Left lobe of liver (tissue), 2 donors: ENCODE measurements at regions not wholly inside any gene's neighbourhood (a gene's known extent, or its start where the extent isn't known, plus 50 kb on each side); places are given as distances from the start of the nearest gene placed in this dataset.

Experiments used
- ATAC-seq: fragments of 200-7000 bp; cut with Tn5 transposase; one replicate; pipeline ENCODE4 v1.9.1; 2020; ENCODE audit warnings: mild to moderate bottlenecking, moderate library complexity
- DNase-seq: peaks from one replicate; pipeline ENCODE4 v3.0.0-alpha.2; 2020; ENCODE audit warnings: low spot score
- donor health status: DM: no; HTN: no; CAD: no; lungs with moderate emphysema.
- donor health status: DM: no; HTN: yes; CAD: no.

DNA sequence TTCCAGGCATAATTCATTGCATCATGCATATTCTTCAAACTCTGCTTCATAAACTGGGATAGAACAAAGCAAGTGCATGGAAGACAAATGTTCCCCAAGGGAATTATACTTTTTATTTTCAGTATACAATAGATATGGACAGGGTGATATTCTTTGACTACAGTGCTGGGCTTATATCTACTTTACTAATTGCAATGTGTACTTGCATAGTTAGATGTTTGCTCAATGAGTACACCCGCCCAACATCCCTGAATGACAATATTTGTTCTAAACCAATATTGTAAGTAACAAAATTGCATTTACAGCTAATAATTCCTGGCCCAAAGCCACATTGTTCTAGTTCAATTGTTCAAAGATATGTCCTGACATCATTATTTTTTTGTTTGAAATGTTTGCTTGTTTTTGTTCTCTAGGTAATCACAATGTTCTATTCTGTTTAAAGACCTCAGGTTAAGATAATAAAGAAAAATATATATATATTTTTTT, 171.4 kb downstream of the PTN start:
- DNase-seq (no peak), ATAC-seq (no peak)

DNA sequence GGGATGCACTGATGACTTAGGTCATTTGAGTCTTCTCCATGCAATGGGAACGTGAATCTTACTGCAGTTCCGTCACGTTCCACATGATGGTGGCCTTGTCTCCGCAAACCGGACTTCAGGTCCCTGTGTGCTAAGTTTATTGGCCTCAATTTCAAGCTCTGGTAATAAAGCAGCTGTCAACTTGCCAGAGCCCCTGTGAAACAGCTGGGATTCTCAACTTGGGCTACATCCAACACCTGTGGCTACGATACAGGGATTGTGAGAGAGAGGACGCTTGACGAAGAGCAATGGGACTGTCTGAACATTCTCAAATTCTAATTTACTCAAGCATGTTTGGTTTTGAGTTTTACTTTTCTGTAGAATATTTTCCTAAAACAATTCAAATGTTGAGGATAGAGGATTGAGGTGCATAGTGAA, 174.2 kb downstream of the PTN start:
- ATAC-seq, result peak; percentile 100

DNA sequence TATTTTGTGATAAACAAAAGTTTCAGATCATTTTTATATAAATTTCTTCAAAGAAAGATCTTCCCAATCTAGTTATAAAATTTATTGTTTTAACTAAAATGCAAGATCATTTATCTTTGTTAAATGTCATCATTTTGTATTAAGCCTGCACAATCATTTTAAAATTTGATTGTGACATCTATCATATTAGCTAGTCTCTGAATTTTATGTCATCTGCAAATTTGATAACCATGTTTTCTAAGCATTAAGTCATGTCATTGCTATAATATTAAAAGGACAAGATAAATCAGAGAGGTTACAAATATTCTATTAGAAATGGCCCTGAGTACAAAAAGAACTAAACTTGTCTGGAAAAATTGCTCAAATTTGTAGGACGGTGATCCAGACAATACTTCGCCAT, 175.9 kb downstream of the PTN start:
- no peak for ATAC-seq
- DNase-seq, result no peak

More for the DNA sequence above, 174.2 kb downstream of the PTN start:
- DNase-seq, result peak; percentile 73

DNA sequence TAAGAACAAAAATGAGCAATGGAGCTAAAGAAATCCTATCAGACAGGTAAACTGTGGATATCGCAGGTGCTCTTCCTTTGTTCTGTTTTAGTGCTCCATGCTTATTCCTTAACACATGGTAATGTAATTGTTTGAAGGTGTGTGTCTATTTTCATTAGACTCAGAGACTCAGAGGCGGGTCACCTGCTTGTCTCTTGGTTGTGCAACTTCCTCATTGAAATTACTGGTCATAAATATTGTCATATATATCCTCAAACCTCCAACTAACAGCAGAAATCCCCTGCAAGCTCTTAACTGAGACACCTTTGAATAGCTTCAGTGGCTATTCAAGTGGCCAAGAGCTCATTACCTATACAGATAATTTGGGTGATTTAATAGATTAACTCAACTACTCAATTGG, 177.2 kb downstream of the PTN start:
- DNase-seq (no peak), ATAC-seq (no peak)

DNA sequence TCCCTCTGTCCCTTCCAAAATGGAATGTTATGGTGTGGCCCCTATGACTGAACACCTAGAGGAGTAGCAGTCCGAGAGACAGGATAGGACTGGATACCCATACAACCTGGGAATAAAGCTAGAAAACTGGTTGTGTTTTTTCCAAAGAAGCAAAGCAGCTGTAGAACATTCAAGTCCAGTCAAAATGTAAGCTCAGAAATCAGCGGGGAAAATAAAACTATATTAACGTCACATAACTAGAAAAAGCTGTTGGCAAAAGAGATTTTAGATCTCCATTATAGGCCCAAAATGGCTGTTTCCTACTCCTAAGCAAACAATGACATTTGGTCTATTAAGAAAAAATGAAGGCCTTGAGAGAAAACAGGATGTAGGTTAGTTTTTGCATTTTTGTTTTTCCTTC, 177.7 kb downstream of the PTN start:
- no peak for ATAC-seq
- no peak for DNase-seq

DNA sequence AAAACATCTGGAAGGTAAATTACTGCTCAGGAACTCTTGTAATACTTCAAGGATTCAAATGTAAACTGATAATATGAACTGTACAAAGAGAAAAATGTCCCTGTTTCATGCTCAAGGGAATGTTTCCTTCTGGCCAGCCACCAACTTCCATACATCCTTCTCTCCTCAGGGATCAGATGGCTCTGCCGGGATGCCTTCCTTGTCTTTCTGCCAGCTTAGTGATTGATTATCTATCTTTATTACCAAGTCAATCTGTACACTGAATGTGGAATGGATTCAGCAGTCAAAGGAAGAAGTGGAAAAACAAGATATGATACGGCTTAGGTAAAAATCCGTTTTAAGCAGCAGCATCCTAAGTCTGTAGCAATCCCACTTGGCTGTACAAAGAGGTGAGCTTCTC, 178.3 kb downstream of the PTN start:
- DNase-seq (no peak), ATAC-seq (no peak)

DNA sequence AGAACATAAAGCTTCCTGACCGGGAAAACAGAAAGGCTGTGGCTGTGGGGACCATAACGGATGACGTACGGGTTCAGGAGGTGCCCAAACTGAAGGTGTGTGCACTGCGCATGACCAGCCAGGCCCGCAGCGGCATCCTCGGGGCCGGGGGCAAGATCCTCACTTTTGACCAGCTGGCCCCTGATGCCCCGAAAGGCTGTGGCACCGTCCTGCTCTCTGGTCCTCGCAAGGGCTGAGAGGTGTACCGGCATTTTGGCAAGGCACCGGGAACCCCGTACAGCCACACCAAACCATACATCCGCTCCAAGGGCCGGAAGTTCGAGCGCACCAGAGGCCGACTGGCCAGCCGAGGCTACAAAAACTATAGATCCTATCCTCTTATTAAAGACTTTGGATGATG, 179.3 kb downstream of the PTN start:
- ATAC-seq (no peak), DNase-seq (no peak)

DNA sequence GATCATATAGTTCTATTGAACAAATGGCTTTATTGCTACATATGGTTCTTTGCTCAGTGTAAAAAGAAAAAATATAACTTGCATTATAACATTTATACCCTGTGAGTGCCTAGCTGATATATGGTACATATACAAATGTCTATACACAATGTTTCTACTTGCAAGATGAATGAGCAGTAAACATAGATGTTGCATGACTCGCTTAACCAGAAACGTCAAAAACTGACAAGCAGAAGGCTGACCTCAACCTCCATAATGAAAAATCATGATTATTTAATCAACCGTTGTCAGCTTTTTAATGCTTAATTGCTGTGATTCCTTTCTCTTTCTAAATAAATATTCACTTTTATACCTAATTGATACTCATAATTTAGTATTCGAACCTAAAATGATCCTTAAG, 183.3 kb downstream of the PTN start:
- ATAC-seq, result no peak
- DNase-seq, result no peak

DNA sequence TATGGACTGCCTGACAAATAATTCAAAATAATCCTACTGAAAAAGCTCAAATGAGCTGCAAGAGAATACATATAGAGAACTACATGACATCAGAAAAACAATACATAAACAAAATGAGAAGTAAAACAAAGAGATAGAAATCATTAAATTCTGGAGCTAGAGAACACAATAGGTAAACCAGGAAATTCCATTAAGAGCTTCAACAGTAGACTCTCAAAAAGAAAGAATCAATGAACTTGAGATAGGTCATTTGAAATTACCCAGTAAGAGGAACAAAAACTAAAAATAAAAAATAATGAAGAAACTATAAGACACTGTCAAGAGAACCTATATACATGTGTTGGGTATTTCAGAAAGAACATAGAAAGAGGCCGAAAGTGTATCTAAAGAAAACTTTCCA, 186.3 kb downstream of the PTN start:
- no peak for DNase-seq

DNA sequence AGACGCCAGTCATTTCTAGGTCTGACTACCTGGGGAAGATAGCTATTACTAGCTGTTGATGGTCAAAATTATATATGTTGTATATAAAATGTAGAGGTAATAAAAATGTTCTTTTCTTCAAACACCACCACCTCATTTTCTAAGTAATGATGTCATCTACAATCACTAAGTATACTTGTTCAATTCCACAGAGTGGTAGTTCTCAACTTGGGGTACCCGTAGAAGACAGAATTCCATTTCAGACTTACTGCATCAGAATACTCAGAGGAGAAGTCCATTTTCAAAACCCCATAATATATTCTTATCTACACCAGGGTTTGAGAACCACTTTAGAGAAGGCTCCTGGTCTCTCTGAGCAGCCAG, 191.9 kb downstream of the PTN start:
- ATAC-seq (no peak), DNase-seq (no peak)

More for the DNA sequence above, 186.3 kb downstream of the PTN start:
- ATAC-seq, result no peak

DNA sequence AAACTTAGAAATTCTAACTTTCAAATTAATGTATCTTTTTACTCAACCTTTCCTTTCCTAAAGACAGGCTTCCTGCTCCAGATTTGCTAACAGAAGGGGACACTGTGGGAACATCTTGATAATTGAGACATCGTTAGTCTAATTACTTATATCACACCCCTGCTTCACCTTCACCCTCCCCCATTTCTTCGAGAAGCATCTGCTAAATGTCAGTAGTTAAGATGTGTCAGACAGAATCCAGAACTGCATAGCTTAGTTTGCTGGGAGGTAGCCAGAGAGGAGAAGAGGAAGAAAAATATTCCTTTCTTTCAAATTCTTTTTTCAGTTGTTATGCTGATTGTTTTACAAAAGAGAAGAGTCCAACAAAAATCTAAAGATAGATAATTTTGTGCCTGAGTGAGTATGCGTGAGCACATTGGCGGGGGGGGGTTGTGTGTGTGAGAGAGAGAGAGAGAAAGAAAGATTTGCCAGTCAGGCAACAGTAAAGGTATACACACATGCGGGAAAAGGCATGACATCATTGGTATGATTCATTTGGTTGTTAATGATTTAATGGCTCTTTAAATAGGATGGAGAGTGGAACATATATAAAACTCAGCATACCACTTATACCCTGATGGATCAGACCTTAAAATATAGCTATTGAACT, 192.4 kb downstream of the PTN start:
- DNase-seq, result no peak
- no peak for ATAC-seq

DNA sequence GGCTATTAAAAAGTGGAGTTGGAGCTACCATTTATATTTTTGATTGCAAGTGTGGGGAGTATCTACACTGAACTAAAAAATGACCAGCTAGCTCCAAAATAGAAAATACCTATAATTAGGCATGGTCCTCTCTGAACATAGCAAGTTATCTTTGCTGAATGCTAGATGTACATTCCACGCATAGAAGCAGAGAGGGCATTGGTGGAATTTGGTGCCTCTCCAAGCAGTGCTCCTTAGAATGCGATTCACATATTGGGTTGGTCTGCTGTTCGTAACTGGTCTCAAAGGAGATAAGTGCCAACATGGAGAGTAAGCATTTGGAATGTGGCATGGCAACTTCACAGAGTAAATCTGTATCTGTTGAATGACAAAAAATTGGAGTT, 196.2 kb downstream of the PTN start:
- no peak for DNase-seq

DNA sequence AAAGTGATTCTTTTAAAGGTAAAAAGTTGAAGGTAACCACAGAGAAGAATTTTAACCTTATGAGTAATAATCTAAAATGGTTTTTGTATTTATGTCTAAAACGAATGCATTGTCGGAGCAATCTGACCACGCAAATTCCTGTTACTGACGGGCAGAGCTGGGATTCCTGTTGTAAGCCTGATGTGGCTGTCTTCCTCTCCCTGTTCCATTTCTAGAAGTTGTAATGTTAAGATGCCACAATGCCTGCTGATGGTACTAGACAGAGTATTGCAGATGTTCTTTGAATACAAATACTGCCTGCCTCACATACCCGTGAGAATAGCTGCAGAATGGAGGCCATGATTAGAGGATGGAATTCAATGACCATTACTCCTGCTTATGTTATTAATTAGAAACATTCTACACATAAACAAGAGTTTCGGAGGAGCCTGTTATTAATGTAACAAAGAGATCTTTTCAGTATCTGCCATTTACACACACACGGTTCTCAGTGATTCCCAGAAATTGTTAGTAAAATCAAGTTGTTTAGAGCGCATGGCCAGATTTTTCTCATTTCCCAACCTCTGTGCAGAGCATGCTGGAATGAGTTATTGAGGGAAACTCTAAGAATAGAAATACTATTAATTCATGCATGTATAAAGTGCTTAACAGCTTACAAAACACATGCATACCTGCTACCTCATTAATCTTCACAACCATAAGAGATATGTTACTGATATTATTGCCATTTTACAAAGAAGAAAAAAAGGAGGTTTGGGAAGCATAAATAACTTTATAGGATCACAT, 196.8 kb downstream of the PTN start:
- no peak for ATAC-seq
- DNase-seq, result no peak

More for the DNA sequence above, 196.2 kb downstream of the PTN start:
- no peak for ATAC-seq

DNA sequence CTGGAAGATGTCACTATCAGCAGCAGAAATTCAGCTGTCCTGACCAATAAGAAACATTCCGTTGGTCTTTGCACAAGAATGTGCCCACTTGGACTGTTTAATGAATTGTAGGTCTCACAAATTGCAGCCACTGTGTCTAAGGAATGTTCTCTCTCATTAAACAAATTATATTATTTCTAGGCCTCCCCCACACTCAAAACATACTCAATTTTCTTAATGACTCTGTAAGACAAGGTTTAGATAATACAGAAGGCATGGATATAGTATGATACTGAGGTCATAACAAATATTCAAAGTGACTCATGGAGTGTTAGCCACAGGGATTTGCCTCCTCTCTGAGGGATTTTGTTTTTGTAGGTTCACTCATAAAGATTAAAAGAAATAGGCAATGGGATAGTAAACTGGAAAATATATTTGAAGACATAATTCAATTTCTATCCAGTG, 197.5 kb downstream of the PTN start:
- DNase-seq (no peak), ATAC-seq (no peak)

DNA sequence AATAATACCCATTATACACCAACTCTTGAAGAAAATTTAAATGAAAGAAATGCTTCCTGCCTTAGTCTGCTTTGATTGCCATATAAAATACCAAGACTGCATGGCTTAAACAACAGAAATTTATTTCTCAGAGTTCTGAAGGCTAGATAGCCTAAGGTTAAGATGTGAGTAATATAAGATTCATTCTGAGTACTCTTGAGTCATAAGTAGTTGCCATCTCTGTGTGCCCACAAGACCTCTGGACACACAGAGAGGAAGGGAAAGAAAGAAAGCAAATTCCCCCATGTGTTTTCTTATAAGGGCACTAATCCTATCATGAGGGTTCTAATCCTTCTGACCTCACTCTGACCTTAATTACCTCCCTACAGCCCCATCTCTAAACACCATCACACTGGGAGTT, 201.2 kb downstream of the PTN start:
- ATAC-seq (no peak), DNase-seq (no peak)

DNA sequence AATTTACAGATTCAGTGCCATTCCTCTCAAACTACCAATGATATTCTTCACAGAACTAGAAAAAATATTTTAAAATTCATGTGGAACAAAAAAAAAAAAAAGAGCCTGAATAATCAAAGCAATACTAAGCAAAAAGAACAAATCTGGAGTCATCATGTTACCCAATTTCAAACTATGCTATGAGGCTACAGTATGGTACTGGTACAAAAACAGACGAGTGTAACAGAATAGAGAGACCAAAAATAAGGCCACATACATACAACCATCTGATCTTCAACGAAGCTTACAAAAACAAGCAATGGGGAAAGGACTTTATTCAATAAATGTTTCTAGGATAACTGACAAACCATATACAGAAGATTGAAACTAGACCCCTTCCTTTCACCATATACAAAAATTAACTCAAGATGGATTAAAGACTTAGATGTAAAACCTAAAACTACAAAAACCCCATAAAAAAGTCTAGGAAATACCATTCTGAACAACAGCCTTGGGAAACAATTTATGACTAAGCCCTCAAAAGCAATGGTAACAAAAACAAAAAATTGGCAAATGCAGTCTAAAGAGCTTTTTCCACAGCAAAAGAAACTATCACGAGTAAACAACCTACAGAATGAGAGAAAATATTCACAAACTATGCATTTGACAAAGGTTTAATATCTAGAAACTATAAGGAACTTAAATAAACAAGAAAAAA, 207.7 kb downstream of the PTN start:
- DNase-seq, result no peak
- ATAC-seq, result no peak

DNA sequence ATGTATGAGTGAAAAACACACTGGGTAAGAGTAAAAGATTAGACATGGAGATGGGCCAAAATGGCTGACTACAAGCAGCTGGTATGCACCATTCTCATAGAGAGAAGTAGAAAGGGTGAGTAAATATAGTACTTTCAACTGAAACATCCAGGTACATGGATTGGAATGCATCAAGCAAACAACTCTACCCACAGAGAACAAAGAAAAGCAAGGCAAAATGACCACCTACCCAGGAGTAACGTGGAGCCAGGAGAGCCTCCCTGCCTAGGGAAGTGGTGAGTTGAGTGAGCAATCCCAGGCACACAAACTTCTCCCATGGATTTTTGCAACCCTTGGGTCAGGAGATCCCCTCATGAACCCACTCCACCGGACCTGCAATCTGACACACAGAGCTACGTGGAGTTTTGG, 212.8 kb downstream of the PTN start:
- DNase-seq, result no peak
- ATAC-seq, result no peak

DNA sequence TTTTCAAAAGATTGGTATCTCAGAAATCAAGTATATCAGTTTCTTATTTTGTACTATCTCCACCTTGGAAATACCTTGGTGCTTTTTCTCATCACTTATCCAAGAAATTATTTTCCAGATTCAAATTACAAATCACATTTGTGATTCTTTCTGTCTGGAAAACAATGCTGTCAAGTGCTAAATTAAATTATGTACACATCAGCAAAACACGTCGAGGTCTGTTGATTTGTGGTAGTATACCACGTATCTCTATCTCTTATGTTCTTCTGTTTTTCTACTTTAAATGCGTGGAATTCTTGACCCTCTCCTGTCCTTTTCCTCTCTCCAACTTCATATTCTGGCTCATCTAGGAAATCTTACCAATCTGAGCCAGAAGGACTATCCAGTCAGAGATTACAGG, 214.5 kb downstream of the PTN start:
- ATAC-seq (no peak), DNase-seq (no peak)

DNA sequence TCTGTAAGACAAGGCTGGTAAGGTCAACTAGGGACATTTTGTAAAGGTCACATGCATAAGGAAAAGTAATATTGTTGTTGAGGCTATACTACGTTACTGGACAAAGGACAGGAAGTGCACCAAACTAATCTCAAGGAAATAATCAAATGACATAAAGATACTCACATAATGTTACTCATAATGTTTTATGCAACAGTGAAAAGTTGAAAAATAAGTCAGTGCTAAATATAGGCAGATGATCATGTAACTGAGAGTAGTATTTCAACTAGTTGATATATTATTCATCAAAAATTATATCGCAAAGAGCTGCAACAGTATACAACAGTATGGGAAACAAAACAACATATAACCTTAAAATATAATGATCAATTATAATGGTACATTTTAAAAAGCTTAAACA, 215.7 kb downstream of the PTN start:
- ATAC-seq (no peak), DNase-seq (no peak)

DNA sequence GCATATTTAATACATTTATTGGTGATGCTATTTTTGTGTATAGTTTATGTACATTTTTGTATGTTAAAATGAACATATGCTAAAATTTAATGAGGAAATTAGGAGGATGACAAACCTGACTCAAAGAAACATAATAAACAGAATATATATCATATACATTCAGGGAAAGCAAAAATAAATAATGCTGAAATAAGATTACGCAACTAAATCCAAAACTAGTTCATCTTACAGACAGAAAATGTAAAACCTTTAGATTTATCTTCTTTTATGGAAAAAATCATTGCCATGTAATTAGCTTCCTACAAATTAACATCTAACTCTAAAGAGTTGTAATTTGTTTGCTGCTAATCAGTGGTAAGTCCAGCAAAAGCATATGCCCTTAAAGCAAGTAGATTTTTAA, 216.5 kb downstream of the PTN start:
- ATAC-seq, result no peak

DNA sequence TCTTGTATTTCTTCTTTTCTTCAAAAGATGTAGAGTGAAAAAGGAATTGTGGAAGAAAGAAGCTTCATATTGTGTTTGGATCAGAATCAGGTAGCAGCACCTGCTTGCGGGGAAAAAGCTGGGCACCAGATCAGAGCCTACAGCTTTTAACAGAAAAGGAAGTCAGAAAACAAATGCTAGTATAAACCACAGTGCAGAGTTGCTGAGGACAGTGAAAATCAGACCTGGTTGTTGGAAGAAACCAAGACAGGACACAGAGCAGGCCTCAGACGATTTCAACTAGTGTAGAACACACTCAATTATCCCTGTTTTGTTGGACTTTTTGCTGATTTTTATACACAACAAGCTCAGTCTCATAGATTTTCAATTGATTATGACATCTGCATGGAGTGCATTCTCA, 221.4 kb downstream of the PTN start:
- no peak for DNase-seq

More for the DNA sequence above, 216.5 kb downstream of the PTN start:
- no peak for DNase-seq

DNA sequence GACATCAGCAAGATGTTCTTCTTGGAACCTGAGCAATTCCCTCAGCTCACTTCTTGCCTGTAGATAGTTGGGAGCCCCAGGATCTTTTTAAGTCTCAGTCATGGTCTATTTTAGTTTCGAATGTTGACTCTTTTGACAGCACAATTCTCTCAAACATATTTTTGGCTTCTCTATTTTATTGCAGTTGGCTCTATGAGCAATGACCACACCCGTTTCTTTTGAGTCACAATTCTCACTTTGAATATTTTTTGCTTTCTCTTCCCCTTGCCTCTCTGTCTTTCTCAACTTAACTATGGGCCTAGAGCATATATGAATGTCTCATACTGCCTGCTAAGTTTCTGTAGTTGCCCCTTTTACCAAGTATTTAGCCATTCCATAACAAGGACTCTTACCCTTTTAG, 222.8 kb downstream of the PTN start:
- ATAC-seq, result no peak

More for the DNA sequence above, 221.4 kb downstream of the PTN start:
- no peak for ATAC-seq

More for the DNA sequence above, 222.8 kb downstream of the PTN start:
- DNase-seq, result no peak
